GM18909 (cell line): ENCODE measurements at regions not wholly inside any gene's neighbourhood (a gene's known extent, or its start where the extent isn't known, plus 50 kb on each side); places are given as distances from the start of the nearest gene placed in this dataset.

ENCODE experiments used
- ATAC-seq: cut with Tn5 transposase; IDR thresholded peaks from one replicate; pipeline ENCODE4 v1.9.1; 2021; ENCODE audit warnings: mild to moderate bottlenecking; ENCODE audit not compliant: unreplicated experiment, poor library complexity

GRCh38 chr5:158419186-158419585 is 560.2 kb upstream of the CLINT1 start:
- ATAC-seq, result no peak

GRCh38 chr5:158414780-158415179 is 555.8 kb upstream of the CLINT1 start:
- no peak for ATAC-seq

- ATAC-seq, result no peak
Measured at GRCh38 chr5:158414333-158414762, 555.4 kb upstream of the CLINT1 start.

DNA sequence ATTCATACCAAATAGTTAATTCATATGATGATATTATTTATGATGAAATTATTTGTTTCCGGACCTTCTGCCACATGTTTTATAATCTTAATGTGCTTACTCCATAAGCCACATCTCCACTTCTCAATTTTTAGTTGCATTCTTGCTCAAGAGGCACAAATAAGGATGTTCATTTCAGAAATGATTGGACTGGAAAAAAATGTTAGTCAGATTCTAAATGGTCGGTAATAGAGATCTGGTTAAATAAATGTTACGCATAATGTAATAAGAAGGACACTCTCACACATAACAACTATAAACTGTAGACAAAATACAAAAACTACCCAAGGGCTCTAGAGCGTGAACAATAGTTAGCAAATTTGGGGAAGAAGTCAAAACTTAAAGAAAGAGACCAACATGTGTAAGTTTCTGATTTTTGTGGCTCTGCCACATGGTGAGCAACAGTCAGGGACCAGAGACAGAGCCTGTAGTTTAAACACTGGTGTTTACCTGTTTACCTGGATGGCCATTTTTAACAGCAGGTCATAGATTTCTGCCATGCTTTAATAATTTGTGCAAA is 554.3 kb upstream of the CLINT1 start:
- no peak for ATAC-seq

GRCh38 chr5:158410976-158411375 is 552.0 kb upstream of the CLINT1 start:
- no peak for ATAC-seq

GRCh38 chr5:158409507-158409906 is 550.6 kb upstream of the CLINT1 start:
- peak; percentile 82 for ATAC-seq

GRCh38 chr5:158407824-158408195 is 548.9 kb upstream of the CLINT1 start:
- ATAC-seq, result no peak

GRCh38 chr5:158406884-158407823 is 548.2 kb upstream of the CLINT1 start:
- ATAC-seq, result no peak

GRCh38 chr5:158398360-158399201 is 539.6 kb upstream of the CLINT1 start:
- peak; percentile 93 for ATAC-seq

DNA sequence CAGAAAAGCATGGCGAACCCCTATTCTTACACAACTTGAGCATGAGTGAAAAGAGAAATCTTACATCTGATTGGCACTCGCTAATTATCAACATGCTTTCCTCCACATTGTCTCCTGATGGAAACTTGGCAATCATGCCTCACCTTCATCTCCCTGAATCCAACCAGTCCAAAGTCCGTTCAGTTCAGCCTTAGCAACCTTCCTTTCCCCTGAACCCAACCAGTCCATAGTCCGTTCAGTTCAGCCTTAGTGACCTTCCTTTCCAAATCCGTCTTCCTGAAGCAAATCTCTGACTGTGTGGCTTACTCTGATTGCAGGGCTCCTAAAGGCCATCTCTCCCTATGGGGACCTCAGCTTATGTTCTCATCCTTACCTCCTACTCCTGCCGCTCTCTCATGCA is 538.3 kb upstream of the CLINT1 start:
- no peak for ATAC-seq

DNA sequence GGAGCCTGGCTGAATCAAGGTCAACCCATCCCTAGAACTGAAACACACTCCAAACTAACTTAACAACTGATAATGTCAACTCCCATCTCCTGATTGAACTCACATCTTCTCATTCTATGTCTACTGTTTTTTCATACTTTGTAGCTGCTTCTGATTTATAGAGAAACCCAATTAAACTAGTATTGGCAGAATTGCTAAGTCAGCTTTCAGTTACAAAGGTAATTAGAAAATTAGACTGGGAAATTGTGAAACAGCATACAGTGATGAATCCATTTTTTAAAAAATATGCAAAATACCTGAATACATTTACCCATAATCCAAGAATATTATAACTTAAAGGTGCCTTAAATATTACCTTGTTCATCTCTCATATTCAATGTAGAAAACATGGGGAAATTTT is 535.2 kb upstream of the CLINT1 start:
- ATAC-seq, result no peak

DNA sequence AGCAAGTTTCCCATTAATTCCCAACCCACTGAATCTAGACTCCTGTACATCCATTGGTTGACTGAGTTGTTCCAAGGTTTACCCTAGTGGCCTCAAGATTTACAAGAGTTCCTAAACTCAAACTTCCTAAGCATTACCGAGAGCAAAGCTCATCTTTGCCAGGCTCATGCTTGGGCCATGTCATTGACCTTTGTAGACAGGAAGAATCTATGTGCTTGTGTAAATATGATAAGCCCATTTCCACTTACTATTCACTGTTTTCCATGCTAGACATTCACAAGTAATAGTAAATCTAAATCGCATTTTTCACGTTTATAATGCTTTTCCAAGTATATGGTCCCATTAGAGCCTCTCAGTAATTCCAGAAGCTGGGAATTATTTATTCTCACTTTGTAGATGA is 534.5 kb upstream of the CLINT1 start:
- ATAC-seq, result no peak

DNA sequence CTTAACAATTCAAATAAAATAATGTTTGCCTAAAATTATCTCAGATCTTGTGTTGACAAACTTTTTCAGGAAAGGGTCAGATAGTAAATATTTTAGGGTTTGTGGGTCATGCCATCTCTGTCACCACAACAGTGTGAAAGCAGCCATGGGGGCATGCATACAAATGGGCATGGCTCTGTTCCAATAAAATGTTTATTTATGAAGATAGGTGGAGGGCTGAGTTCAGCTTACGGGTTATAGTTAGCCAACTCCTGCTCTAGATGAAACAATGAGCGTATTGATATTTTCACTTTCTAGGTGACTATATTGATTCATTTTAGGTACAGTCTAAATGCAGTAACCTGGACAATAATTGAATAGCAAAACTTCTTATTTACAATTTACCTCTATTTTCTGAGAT is 533.8 kb upstream of the CLINT1 start:
- no peak for ATAC-seq

GRCh38 chr5:158390577-158390976 is 531.6 kb upstream of the CLINT1 start:
- peak; percentile 70 for ATAC-seq

DNA sequence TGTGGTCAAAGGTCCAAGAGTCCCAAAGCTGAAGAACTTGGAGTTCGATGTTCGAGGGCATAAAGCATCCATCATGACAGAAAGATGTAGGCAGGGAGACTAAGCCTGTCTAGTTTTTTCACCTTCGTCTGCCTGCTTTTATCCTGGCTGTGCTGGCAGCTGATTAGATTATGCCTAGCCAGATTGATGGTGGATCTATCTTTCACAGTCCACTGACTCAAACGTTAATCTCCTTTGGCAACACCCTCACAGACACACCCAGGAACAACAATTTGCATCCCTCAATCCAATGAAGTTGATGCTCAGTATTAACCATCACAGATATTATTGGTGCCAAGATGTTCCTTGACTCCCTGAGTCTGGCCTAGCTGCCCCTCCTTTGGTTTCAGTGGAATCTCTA is 530.8 kb upstream of the CLINT1 start:
- ATAC-seq, result no peak

GRCh38 chr5:158388021-158388420 is 529.1 kb upstream of the CLINT1 start:
- ATAC-seq, result no peak

DNA sequence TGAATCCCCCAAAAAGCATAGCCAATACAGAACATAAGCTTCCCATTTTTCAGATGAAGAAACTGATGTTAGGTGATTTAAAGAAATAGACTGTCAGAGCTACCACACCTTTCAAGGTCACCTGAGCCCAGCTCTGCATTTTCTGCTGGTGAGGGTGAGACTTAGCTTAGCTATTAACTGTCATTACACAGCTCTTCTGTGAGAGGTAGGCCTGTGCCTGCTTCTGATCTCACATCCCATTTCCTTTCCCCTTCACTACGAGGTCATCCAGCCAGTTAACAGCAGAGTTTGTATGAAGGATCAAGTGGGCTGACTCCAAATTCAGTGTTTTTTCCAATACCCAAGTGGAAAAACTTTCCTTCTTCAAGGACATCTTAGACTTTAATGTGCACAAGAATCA is 528.6 kb upstream of the CLINT1 start:
- ATAC-seq, result no peak

- ATAC-seq, result no peak
Measured at GRCh38 chr5:158385982-158386381, 527.0 kb upstream of the CLINT1 start.

- no peak for ATAC-seq
Measured at GRCh38 chr5:158384535-158385481, 525.9 kb upstream of the CLINT1 start.

GRCh38 chr5:158383486-158383885 is 524.5 kb upstream of the CLINT1 start:
- no peak for ATAC-seq
